ENCODE measurements at regions not wholly inside any gene's neighbourhood (a gene's known extent, or its start where the extent isn't known, plus 50 kb on each side); places are given as distances from the start of the nearest gene placed in this dataset.

DNA sequence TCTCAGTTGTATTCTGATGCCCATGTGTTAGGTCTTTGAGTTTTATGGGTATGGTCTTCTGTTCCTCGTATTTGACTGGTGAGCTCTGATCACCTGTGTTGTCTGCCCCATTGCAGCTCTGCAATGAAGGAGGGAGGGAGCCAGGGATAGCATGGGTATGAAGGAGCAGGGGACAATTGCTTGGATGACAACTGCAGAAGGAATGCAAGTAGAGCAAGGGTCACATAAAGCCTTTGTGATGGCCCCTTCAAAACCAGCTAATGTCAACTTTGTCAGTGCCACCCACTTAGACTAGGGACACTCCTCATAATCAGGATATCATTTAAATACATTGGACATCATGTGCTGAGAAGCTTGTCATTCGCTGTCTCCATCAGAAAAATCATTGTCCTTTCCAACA, 152.7 kb upstream of the MAF start:
- no peaks in the 10 kb centered on the region for H3K36me3 Mint-ChIP-seq
- no peak for DNase-seq
- H3K9me3 Mint-ChIP-seq: no peaks in the 10 kb centered on the region
- no peak overlapping the region for H3K4me3 Mint-ChIP-seq
- CTCF ChIA-PET: no interaction called here
- no peak overlapping the region for H3K27ac Mint-ChIP-seq
- peaks cover 20% of the 10 kb centered on the region for H3K4me1 Mint-ChIP-seq
- peaks cover 9% of the 10 kb centered on the region for H3K27me3 Mint-ChIP-seq

DNA sequence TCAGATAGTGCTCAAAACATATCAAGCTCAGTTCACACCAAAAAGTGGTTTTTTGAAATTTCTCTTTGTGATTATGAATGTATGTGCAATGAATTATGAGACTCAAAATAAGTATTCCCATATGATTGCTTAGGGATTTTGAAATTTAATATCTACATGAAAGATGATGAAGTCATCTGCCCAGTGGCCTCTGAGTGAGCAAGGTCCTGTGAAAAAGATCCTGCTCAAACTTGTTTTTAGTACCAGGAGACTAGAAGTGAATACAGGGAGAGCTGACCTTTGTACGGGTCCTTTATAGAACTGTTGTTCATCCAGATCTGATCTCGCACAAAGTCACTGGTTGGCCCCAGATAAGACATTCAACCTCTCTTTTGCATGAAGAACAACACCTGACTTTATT, 151.9 kb upstream of the MAF start:
- peaks cover 9% of the 10 kb centered on the region for H3K27me3 Mint-ChIP-seq
- H3K4me3 Mint-ChIP-seq: no peak overlapping the region
- no peak for DNase-seq
- no peaks in the 10 kb centered on the region for H3K9me3 Mint-ChIP-seq
- H3K27ac Mint-ChIP-seq: no peak overlapping the region
- peaks cover 20% of the 10 kb centered on the region for H3K4me1 Mint-ChIP-seq
- no peaks in the 10 kb centered on the region for H3K36me3 Mint-ChIP-seq
- CTCF ChIA-PET: no interaction called here

- peaks cover 13% of the 10 kb centered on the region for H3K27me3 Mint-ChIP-seq
- CTCF ChIA-PET: no interaction called here
Observed at GRCh38 chr16:79751471-79752184, 151.1 kb upstream of the MAF start.

GRCh38 chr16:79750311-79750710, 149.8 kb upstream of the MAF start:
- CTCF ChIA-PET: no interaction called here
- no peaks in the 10 kb centered on the region for H3K9me3 Mint-ChIP-seq
- H3K27me3 Mint-ChIP-seq: peaks cover 13% of the 10 kb centered on the region

More at GRCh38 chr16:79751471-79752184, 151.1 kb upstream of the MAF start:
- DNase-seq: no peak
- Mint-ChIP-seq H3K4me3 (no peak overlapping the region), H3K4me1 (peaks cover 20% of the 10 kb centered on the region), H3K36me3 (no peaks in the 10 kb centered on the region), H3K9me3 (no peaks in the 10 kb centered on the region), H3K27ac (no peak overlapping the region)

GRCh38 chr16:79748629-79749028, 148.1 kb upstream of the MAF start:
- Mint-ChIP-seq H3K4me1 (peaks cover 4% of the 10 kb centered on the region), H3K4me3 (no peak overlapping the region), H3K27ac (no peak overlapping the region), H3K27me3 (peaks cover 13% of the 10 kb centered on the region), H3K36me3 (no peaks in the 10 kb centered on the region), H3K9me3 (no peaks in the 10 kb centered on the region)
- CTCF ChIA-PET: no interaction called here
- no peak for DNase-seq

More at GRCh38 chr16:79750311-79750710, 149.8 kb upstream of the MAF start:
- no peak for DNase-seq
- Mint-ChIP-seq H3K36me3 (no peaks in the 10 kb centered on the region), H3K27ac (no peak overlapping the region), H3K4me3 (no peak overlapping the region), H3K4me1 (peaks cover 19% of the 10 kb centered on the region)

DNA sequence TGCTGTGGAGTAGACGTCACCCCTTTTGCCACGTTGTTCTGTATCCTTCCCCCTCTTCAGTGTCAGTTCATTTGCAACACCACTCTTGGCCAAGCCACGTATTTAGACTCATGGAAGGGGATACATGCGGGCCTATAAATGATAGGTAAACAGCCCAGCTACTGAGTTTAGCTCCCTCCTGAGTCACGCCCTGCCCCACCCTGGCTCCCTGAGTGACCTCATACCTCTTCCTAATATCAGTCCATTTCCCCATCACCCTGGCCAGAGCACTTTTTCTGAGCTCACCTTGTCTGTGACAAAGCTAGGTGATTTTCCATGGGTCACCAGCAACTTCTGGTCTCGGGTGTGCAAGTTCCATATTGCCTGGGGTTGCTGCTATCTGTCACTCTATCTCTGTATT, 147.2 kb upstream of the MAF start:
- Mint-ChIP-seq H3K36me3 (no peaks in the 10 kb centered on the region), H3K9me3 (no peaks in the 10 kb centered on the region), H3K4me3 (no peak overlapping the region), H3K4me1 (peaks cover 4% of the 10 kb centered on the region), H3K27me3 (peaks cover 6% of the 10 kb centered on the region), H3K27ac (no peak overlapping the region)
- no peak for DNase-seq
- CTCF ChIA-PET: interaction anchor here (0.6 kb wide), 1 partner anchor 10 kb away, joined by 3 read pairs; no protein-coding TSS in a partner anchor

DNA sequence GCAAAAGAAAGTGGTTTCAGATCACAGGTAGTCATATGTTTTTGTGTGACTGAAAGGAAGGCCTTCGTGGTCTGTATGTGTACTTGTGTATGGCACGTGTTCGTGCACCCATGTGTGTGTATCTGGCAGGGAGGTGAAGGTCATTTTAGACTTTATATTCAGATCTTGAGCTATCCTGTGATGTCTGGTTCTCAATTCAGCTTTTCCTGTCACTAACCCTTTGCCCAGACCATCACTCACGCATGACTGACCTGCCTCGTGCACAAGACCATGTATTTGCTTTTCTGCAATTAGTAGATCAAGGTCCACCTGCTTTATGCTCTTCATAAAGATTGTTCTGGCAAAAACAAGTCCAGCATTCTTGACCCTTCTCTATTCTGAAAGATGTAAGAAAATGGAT, 139.7 kb upstream of the MAF start:
- DNase-seq: no peak
- Mint-ChIP-seq H3K27me3 (no peaks in the 10 kb centered on the region), H3K9me3 (no peaks in the 10 kb centered on the region), H3K27ac (no peak overlapping the region), H3K4me3 (no peak overlapping the region), H3K4me1 (no peaks in the 10 kb centered on the region), H3K36me3 (no peaks in the 10 kb centered on the region)
- CTCF ChIA-PET: no interaction called here

DNA sequence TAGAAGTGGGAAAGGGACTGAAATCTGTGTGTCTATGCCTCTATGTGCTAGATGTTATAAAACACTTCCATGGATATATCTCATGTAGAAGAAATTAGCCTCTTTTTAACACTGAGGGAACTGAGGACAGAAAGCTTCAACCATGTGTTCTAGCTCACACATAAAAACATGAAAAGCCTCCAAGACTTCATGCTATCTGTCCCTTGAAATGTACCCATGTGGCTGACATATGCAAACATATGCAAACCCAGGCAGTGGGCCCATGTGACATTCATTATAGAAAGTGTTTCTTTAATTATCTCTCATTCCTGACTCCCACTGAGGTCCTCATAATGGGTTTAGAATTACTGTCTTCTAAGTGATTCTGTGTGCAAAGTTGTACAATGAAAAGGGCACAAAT, 134.7 kb upstream of the MAF start:
- Mint-ChIP-seq H3K4me1 (no peaks in the 10 kb centered on the region), H3K27me3 (no peaks in the 10 kb centered on the region), H3K4me3 (no peak overlapping the region), H3K36me3 (no peaks in the 10 kb centered on the region), H3K9me3 (no peaks in the 10 kb centered on the region), H3K27ac (no peak overlapping the region)
- CTCF ChIA-PET: no interaction called here
- no peak for DNase-seq

DNA sequence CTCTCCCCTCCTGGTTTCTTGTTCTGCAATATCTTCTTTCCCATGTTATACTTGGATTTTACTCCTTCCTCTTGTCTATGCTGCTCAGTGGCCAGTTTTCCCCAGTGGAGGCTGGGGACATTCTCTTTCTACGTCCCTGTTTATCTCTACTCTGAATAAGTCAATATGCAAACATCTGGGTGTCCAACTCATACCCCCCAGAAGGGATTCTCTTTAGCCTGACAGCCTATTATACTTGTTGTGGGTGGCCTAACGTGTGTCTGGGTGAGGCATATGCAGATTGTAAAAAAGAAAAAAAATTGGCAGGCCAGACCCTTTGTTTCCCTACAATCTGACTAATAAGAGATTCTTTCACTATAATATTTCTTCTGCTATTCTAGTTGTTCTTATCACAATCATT, 134.2 kb upstream of the MAF start:
- H3K27me3 Mint-ChIP-seq: peaks cover 2% of the 10 kb centered on the region
- CTCF ChIA-PET: no interaction called here
- H3K4me3 Mint-ChIP-seq: no peak overlapping the region
- H3K9me3 Mint-ChIP-seq: no peaks in the 10 kb centered on the region
- no peak overlapping the region for H3K27ac Mint-ChIP-seq
- DNase-seq: no peak
- H3K36me3 Mint-ChIP-seq: no peaks in the 10 kb centered on the region
- no peaks in the 10 kb centered on the region for H3K4me1 Mint-ChIP-seq

DNA sequence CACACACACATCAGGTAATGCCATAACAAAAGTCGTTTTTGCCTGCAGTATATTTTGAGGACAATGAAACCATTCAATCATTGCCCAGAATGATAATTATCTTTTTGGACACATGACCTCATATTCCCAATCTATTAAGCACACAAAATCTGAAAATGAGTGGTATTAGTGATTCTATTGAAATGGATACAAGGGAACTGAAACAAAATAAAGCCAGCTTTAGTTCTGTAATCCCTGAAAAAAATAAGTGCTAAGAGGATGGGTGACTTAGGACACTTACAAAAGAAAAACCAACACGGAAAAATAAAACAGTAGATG, 128.3 kb upstream of the MAF start:
- Mint-ChIP-seq H3K4me1 (no peaks in the 10 kb centered on the region), H3K27me3 (peaks cover 9% of the 10 kb centered on the region), H3K36me3 (no peaks in the 10 kb centered on the region), H3K27ac (no peak overlapping the region), H3K4me3 (no peak overlapping the region), H3K9me3 (peaks cover 3% of the 10 kb centered on the region)
- no peak for DNase-seq
- CTCF ChIA-PET: no interaction called here

- CTCF ChIA-PET: no interaction called here
- Mint-ChIP-seq H3K27ac (no peak overlapping the region), H3K4me3 (no peak overlapping the region), H3K27me3 (peaks cover 9% of the 10 kb centered on the region), H3K36me3 (no peaks in the 10 kb centered on the region), H3K4me1 (no peaks in the 10 kb centered on the region), H3K9me3 (peaks cover 3% of the 10 kb centered on the region)
- DNase-seq: no peak
Observed at GRCh38 chr16:79728048-79728922, 127.7 kb upstream of the MAF start.

DNA sequence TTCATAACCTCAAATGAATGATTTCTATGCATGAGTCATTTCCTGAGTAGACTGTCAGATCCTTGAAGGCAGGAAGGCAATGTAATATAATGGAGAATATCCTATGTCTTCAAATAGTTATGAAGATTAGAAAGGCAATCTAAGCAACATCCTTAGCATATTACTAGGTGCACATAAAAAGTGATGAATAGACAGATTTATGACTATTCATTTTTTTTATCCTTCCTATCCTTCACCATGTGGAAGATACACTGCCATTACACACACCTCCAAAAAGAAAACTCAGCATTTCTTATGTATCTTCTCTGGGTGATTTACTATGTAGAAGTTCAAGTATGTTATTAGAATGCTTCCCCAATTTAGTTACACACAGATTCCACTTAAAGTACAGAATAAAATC, 126.4 kb upstream of the MAF start:
- H3K27me3 Mint-ChIP-seq: peaks cover 9% of the 10 kb centered on the region
- H3K4me1 Mint-ChIP-seq: no peaks in the 10 kb centered on the region
- H3K9me3 Mint-ChIP-seq: peaks cover 6% of the 10 kb centered on the region
- H3K4me3 Mint-ChIP-seq: no peak overlapping the region
- H3K27ac Mint-ChIP-seq: no peak overlapping the region
- H3K36me3 Mint-ChIP-seq: no peaks in the 10 kb centered on the region
- DNase-seq: no peak
- CTCF ChIA-PET: no interaction called here

- peaks cover 6% of the 10 kb centered on the region for H3K9me3 Mint-ChIP-seq
- CTCF ChIA-PET: no interaction called here
Observed at GRCh38 chr16:79725051-79725450, 124.5 kb upstream of the MAF start.

DNA sequence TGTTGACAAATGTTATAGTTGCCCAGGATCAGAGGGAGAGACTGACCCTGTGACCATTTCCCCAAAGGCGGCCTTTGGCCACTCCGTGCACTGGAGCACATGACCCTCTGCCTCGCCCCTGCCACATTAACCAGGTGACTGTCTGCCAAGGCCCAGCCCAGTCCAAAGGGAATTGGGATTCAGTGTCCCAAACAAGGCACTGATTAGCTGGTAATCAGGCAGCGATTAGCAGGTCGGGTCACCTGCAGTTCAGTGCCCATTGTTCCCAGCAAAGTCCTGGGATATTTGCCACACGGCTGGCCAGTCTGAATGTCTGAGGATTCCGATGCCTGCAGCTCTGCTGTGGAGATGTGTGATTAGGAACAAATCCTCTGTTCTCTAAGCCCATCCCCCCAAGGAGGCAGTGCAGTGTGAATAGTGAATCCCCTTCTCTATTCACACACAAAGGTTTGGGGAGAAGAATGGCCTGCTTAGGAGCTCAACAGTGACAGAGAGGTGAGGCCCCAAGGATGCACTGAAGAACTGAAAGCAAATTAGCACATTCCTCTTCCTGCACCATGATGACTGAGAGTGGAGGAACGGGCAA, 123.1 kb upstream of the MAF start:
- no peak overlapping the region for H3K27ac Mint-ChIP-seq
- CTCF ChIA-PET: interaction anchor here (0.6 kb wide), 1 partner anchor 215 kb away, joined by 3 read pairs; no protein-coding TSS in a partner anchor
- H3K9me3 Mint-ChIP-seq: peaks cover 6% of the 10 kb centered on the region
- no peaks in the 10 kb centered on the region for H3K4me1 Mint-ChIP-seq
- H3K4me3 Mint-ChIP-seq: no peak overlapping the region
- DNase-seq: no peak
- no peaks in the 10 kb centered on the region for H3K36me3 Mint-ChIP-seq
- peaks cover 4% of the 10 kb centered on the region for H3K27me3 Mint-ChIP-seq

More at GRCh38 chr16:79725051-79725450, 124.5 kb upstream of the MAF start:
- Mint-ChIP-seq H3K36me3 (no peaks in the 10 kb centered on the region), H3K27ac (no peak overlapping the region), H3K4me3 (no peak overlapping the region), H3K27me3 (peaks cover 9% of the 10 kb centered on the region), H3K4me1 (no peaks in the 10 kb centered on the region)
- DNase-seq: no peak

DNA sequence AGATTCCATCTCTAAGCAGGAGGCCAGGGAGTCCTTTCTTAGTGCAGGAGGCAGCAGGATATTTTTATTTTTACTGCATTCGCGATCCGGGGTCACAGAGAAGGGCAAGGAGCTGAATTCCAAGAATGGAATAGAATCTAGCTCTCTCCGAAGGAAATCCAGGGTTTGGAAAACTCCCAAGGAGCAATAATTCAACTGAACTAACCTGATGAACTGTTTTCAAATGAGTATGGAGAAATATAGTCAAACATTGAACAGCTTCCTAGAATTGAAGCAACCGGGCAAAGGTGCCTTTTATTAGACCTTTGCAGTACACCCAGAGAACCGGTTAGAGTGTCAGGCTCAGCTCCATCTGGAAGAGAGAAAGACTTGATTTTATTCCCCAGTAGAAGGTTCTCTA, 120.7 kb upstream of the MAF start:
- DNase-seq: no peak
- CTCF ChIA-PET: interaction anchor here (0.7 kb wide), 1 partner anchor 72 kb away, joined by 5 read pairs; no protein-coding TSS in a partner anchor
- H3K4me3 Mint-ChIP-seq: no peak overlapping the region
- no peaks in the 10 kb centered on the region for H3K36me3 Mint-ChIP-seq
- H3K27me3 Mint-ChIP-seq: peaks cover 4% of the 10 kb centered on the region
- H3K9me3 Mint-ChIP-seq: peaks cover 3% of the 10 kb centered on the region
- no peak overlapping the region for H3K27ac Mint-ChIP-seq
- H3K4me1 Mint-ChIP-seq: peaks cover 11% of the 10 kb centered on the region

Data from activated naive CD4-positive, alpha-beta T cell treated with anti-CD3 and anti-CD28 coated beads, Interleukin-2, amount 10 ng/mL, durations not matched to agents 7 days and 5 days (primary cell).